AG04450 (cell line): ENCODE measurements at regions not wholly inside any gene's neighbourhood (a gene's known extent, or its start where the extent isn't known, plus 50 kb on each side); places are given as distances from the start of the nearest gene placed in this dataset.

Source experiments
- CTCF ChIA-PET: fragments of 300-600, 350-600 bp; formaldehyde crosslinking; extraction: SDS; loops from one replicate; lab custom pipeline; 2022; ENCODE audit warnings: antibody characterized with exemption, inconsistent platforms; lab: Charles Lee
- POLR2A ChIA-PET: fragments of 350-600 bp; formaldehyde crosslinking; extraction: SDS; loops from one replicate; lab custom pipeline; 2021; ENCODE audit warnings: antibody characterized with exemption, inconsistent platforms; lab: Yijun Ruan, JAX
- DNase-seq: peaks from one replicate; pipeline ENCODE4 v3.0.0-alpha.2; 2011; ENCODE audit warnings: low read depth, low spot score
- H3K27ac ChIP-seq: one replicate; pipeline ENCODE4 v1.5.1; 2012; ENCODE audit warnings: low read depth, low read length, control low read depth
- H3K27me3 ChIP-seq: one replicate; pipeline ENCODE4 v1.6.0; 2012; ENCODE audit warnings: low read length; ENCODE audit not compliant: control insufficient read depth, insufficient read depth
- H3K4me3 ChIP-seq: 2 replicates; pipeline ENCODE4 v1.5.1; 2011; ENCODE audit warnings: mild to moderate bottlenecking, low read depth, low read length, control low read depth
- H3K9me3 ChIP-seq: 2 replicates; pipeline ENCODE4 v1.5.1; 2012; ENCODE audit warnings: low read length; ENCODE audit not compliant: control insufficient read depth, insufficient read depth
- TF ChIP-seq, protein P1 (sequence below): IDR thresholded peaks from 2 replicates; pipeline ENCODE4 v1.5.1; 2011; ENCODE audit warnings: low read depth, low read length, control low read depth, inconsistent platforms

DNA sequence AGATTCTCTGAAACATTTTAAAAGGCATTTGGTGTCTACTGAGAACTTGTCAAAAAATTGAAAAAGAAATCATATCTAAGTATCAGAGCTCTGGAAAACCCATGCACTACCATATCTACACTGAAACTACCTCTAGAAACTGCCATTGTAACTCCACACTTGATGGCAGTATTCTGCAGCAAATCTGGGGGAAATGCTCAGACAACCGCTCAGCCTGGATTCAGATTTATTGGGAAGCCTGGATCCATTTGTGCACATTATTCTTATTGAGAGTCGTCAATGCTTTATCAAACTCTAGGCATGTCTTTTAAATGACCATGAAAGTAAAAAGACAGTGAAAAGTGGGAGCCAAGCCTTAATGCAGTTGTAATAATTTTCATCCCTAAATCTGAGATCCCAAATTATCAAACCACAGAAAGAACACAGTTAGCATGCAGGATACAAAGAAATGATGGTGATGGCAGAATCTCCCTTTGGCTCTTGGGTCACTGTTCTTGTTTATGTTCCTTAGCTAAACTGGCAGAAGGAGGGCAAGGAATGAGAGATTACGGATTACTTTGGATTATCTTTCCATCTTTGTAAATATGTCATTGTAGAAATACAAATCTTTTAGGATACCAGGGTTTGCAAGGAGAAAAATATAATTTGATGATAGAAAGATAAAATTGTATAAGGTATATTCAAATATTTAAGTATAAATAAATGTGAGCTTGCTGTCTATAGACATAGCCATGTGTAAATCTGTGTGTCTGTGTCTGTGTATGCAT, 512.1 kb upstream of the SYT4 start:
- DNase-seq = no peak
- ChIA-PET CTCF (interaction anchor here (0.5 kb wide), 1 partner anchor 887 kb away, joined by 3 read pairs; no protein-coding TSS in a partner anchor), POLR2A (no interaction called here)
- no peak overlapping the region for H3K4me3 ChIP-seq
- TF ChIP-seq, protein P1, sequence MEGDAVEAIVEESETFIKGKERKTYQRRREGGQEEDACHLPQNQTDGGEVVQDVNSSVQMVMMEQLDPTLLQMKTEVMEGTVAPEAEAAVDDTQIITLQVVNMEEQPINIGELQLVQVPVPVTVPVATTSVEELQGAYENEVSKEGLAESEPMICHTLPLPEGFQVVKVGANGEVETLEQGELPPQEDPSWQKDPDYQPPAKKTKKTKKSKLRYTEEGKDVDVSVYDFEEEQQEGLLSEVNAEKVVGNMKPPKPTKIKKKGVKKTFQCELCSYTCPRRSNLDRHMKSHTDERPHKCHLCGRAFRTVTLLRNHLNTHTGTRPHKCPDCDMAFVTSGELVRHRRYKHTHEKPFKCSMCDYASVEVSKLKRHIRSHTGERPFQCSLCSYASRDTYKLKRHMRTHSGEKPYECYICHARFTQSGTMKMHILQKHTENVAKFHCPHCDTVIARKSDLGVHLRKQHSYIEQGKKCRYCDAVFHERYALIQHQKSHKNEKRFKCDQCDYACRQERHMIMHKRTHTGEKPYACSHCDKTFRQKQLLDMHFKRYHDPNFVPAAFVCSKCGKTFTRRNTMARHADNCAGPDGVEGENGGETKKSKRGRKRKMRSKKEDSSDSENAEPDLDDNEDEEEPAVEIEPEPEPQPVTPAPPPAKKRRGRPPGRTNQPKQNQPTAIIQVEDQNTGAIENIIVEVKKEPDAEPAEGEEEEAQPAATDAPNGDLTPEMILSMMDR = peak; percentile 33
- no peaks in the 10 kb centered on the region for H3K9me3 ChIP-seq
- no peaks in the 10 kb centered on the region for H3K27me3 ChIP-seq
- H3K27ac ChIP-seq = no peak overlapping the region

DNA sequence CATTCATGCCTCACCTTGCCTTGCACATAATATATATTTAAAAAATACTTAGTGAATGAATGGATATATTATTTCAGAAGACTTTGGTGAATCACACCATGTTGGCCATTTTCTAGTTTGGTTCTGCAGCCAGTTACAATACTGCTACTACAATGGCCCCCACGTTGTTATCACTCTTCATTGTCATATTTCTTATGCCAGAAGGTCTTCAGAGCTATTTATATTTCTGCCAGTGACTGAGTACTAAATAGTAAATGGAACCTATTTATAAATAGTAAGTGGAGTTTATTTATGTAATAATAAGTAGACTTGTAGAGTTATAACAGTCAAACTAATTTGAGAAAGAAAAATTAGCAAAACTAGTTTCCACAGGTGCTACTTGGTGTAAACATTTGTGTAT, 516.6 kb upstream of the SYT4 start:
- H3K27me3 ChIP-seq = no peaks in the 10 kb centered on the region
- no peaks in the 10 kb centered on the region for H3K9me3 ChIP-seq
- no peak overlapping the region for H3K27ac ChIP-seq
- H3K4me3 ChIP-seq = no peak overlapping the region
- ChIA-PET CTCF (interaction anchor here (0.8 kb wide), 1 partner anchor 173 kb away, joined by 3 read pairs; no protein-coding TSS in a partner anchor), POLR2A (no interaction called here)
- no peak for DNase-seq
- TF ChIP-seq, protein P1 = no peak

DNA sequence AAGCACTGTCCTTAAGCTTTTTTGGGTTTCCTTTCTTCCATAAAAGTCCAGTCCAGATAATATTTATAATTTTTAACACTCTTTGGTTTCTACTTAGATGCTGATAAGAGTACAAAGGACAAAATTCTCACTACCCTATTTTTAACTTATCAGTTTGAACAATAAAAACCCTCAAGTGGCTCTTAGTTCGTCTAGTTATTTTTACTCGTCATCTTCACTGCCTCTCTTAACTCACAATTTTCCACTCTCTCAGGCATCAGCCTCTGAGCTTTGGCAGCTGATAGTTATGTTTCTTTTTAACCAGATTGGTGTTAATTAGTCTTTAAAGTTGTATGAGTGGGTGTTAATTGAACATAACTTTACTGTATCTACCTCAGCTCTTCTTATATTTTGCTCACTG, 517.1 kb upstream of the SYT4 start:
- POLR2A ChIA-PET = no interaction called here
- TF ChIP-seq, protein P1 = no peak
- Histone ChIP-seq H3K27me3 (no peaks in the 10 kb centered on the region), H3K9me3 (no peaks in the 10 kb centered on the region), H3K4me3 (no peak overlapping the region), H3K27ac (no peak overlapping the region)
- CTCF ChIA-PET = no interaction called here
- no peak for DNase-seq

DNA sequence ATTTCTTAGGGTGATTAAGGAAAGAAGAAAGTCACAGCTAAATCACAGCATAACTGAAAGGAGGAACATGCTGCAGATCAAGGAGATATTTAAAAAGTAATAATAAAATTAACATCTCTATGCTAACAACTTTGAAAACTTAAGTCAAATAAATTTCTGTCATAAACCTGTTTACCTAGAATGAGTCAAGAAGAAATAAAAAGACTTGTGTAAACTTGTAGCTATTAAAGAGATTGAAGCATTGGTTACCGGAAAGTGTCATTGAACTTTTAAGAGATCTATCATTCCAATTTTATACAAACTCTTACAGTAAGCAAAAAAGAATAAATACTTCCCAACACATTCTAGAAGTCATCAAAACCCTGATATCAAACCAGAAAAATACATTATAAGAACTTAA, 520.1 kb upstream of the SYT4 start:
- DNase-seq = no peak
- Histone ChIP-seq H3K4me3 (no peak overlapping the region), H3K27me3 (no peaks in the 10 kb centered on the region), H3K27ac (no peak overlapping the region), H3K9me3 (no peaks in the 10 kb centered on the region)
- POLR2A ChIA-PET = no interaction called here
- CTCF ChIA-PET = no interaction called here
- TF ChIP-seq, protein P1 = no peak

DNA sequence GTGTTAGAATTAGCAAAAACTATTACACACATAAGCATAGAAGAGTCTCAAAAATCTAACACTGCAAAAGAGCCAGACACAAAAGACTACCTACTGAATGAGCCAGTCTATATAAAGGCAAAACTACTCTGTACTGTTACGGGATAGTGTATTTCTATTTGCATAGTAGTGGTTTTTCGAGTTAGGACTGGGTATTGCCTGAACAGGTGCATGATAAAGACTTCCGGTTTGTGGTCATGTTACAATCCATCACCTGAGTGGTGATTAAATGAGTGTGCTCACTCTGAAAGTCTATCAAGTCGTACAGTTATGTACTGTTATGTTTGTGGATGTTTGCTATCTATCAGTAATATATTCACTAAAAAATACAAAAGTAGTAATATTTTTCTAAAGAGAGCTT, 523.3 kb upstream of the SYT4 start:
- no peak for DNase-seq
- POLR2A ChIA-PET = no interaction called here
- Histone ChIP-seq H3K27me3 (no peaks in the 10 kb centered on the region), H3K27ac (no peak overlapping the region), H3K9me3 (no peaks in the 10 kb centered on the region), H3K4me3 (no peak overlapping the region)
- TF ChIP-seq, protein P1 = no peak
- CTCF ChIA-PET = no interaction called here
